ENCODE measurements at regions not wholly inside any gene's neighbourhood (a gene's known extent, or its start where the extent isn't known, plus 50 kb on each side); places are given as distances from the start of the nearest gene placed in this dataset.

GRCh38 chr5:60299944-60300343 lies 400.0 kb downstream of the DEPDC1B start:
- TF ChIP-seq GATA2 (IDR thresholded peaks at IDR 0.05; ENCODE audit: insufficient read depth, insufficient read length, low read depth, low read length) = no peak
- no peak for TF ChIP-seq JUN (IDR thresholded peaks at IDR 0.05; ENCODE audit: borderline replicate concordance, insufficient read depth, insufficient read length, low read depth)
- TF ChIP-seq CTCF (IDR thresholded peaks at IDR 0.05; ENCODE audit: extremely low read depth in 1 of 2, insufficient read depth in 1 of 2, low read depth in 1 of 2, low read length in 2 of 2) = no peak
- TF ChIP-seq POLR2A (IDR thresholded peaks at IDR 0.05; ENCODE audit: low read depth, low read length) = no peak
- no peak for TF ChIP-seq POLR2AphosphoS5 (IDR thresholded peaks at IDR 0.05; ENCODE audit: insufficient read depth, low read depth, low read length)
- TF ChIP-seq MAX (IDR thresholded peaks at IDR 0.05; ENCODE audit: insufficient read depth, insufficient read length) = no peak
- no peak for TF ChIP-seq FOS (IDR thresholded peaks at IDR 0.05; ENCODE audit: borderline replicate concordance, insufficient read depth, low read length)
- no peak for TF ChIP-seq EZH2 (IDR thresholded peaks at IDR 0.05; ENCODE audit: borderline replicate concordance, low read depth, low read length, severe bottlenecking)
- TF ChIP-seq MYC (IDR thresholded peaks at IDR 0.05; ENCODE audit: low read depth, low read length) = no peak
- dilution Hi-C loops (cut with MboI; ENCODE audit: extremely low pct_ligation_motif_present, low sequenced_read_pairs) (no loop called here), intact Hi-C loops (cut with micrococcal nuclease) (no loop called here)
- CTCF ChIA-PET = interaction anchor here (1.1 kb wide), 1 partner anchor 13 kb away, joined by 5 read pairs; no protein-coding TSS in a partner anchor
- H3K27me3 ChIP-seq (ENCODE audit: control insufficient read depth in 2 of 2, insufficient read depth in 2 of 2, low read length in 2 of 2) = no peaks in the 10 kb centered on the region
- H4K20me1 ChIP-seq (replicated peaks; ENCODE audit: control insufficient read depth, extremely low read depth, insufficient read depth, low read length) = no peaks in the 10 kb centered on the region
- no peaks in the 10 kb centered on the region for H3K36me3 ChIP-seq (ENCODE audit: control insufficient read depth in 2 of 2, extremely low read depth in 1 of 2, insufficient read depth in 2 of 2, low read length in 2 of 2)
- H3K27ac ChIP-seq (ENCODE audit: insufficient read depth, low read depth, low read length) = no peak overlapping the region
- no peaks in the 10 kb centered on the region for H3K4me1 ChIP-seq (ENCODE audit: control insufficient read depth, extremely low read depth, insufficient read depth, low read length)
- no TSS peak for BruUV-seq (replicated peaks)
- no peak overlapping the region for H3K4me3 ChIP-seq (replicated peaks in 1 of 3; ENCODE audit: insufficient read depth in 1 of 3, low read depth in 1 of 3, low read length in 3 of 3)
- no peak for DNase-seq (ENCODE audit: low read depth, low spot score)
- H3K9me1 ChIP-seq (replicated peaks; ENCODE audit: control insufficient read depth, extremely low read depth, insufficient read depth, low read length) = no peaks in the 10 kb centered on the region
- no peaks in the 10 kb centered on the region for H3K9me3 ChIP-seq (replicated peaks; ENCODE audit: control insufficient read depth, insufficient read depth, low read length)
- no peak overlapping the region for H3K4me2 ChIP-seq (ENCODE audit: insufficient read depth, low read length)
- H3K9ac ChIP-seq (replicated peaks; ENCODE audit: extremely low read depth, insufficient read depth, low read length) = no peak overlapping the region
- no peak overlapping the region for H2AFZ ChIP-seq (ENCODE audit: low read depth, low read length)
- H3K79me2 ChIP-seq (ENCODE audit: control insufficient read depth, insufficient read depth, low read length) = no peaks in the 10 kb centered on the region
- POLR2A ChIA-PET = no interaction called here
- no peak for FAIRE-seq

Data from endothelial cell of umbilical vein (primary cell).